Suppressor macrophage (primary cell): ENCODE measurements at regions not wholly inside any gene's neighbourhood (a gene's known extent, or its start where the extent isn't known, plus 50 kb on each side); places are given as distances from the start of the nearest gene placed in this dataset.
"Not testable (repeated sequence)": the region's sequence is repeated elsewhere in the genome, so short reads cannot be mapped to it uniquely, and the experiment has no call there.

Experiments
- DNase-seq, 4 experiments: peaks; one replicate each; pipeline ENCODE4 v3.0.0-alpha.2; 2020 to 2022

- no peak for DNase-seq
Measured at GRCh38 chr5:43804723-43805122, 201.7 kb downstream of the NNT start.

- no peak for DNase-seq
Measured at GRCh38 chr5:43804041-43804440, 201.1 kb downstream of the NNT start.

GRCh38 chr5:43802651-43803050 is 199.7 kb downstream of the NNT start:
- DNase-seq, result no peak

- DNase-seq, result no peak
Measured at GRCh38 chr5:43802119-43802518, 199.1 kb downstream of the NNT start.

GRCh38 chr5:43798740-43799139 is 195.8 kb downstream of the NNT start:
- no peak for DNase-seq

GRCh38 chr5:43791880-43792279 is 188.9 kb downstream of the NNT start:
- not testable (repeated sequence) for DNase-seq

GRCh38 chr5:43785198-43785597 is 182.2 kb downstream of the NNT start:
- no peak for DNase-seq

- DNase-seq, result no peak
Measured at GRCh38 chr5:43780586-43780985, 177.6 kb downstream of the NNT start.

- no peak for DNase-seq
Measured at GRCh38 chr5:43774881-43775399, 172.0 kb downstream of the NNT start.

GRCh38 chr5:43773478-43773844 is 170.5 kb downstream of the NNT start:
- no peak for DNase-seq

GRCh38 chr5:43772764-43773477 is 169.9 kb downstream of the NNT start:
- DNase-seq, result peak in 1 of 4 experiments; percentile 10

- no peak for DNase-seq
Measured at GRCh38 chr5:43772458-43772763, 169.4 kb downstream of the NNT start.

GRCh38 chr5:43771611-43772031 is 168.6 kb downstream of the NNT start:
- peak in 1 of 4 experiments; percentile 2 for DNase-seq

GRCh38 chr5:43769571-43770355 is 166.8 kb downstream of the NNT start:
- no peak for DNase-seq
